ENCODE measurements at regions not wholly inside any gene's neighbourhood (a gene's known extent, or its start where the extent isn't known, plus 50 kb on each side); places are given as distances from the start of the nearest gene placed in this dataset.
A peak's percentile ranks its signal among the peaks of the same experiment; 100 is the strongest.

GRCh38 chr9:134539586-134540194 is 101.9 kb upstream of the COL5A1 start:
- 79 to 85% (median 82%) methylated on average over 11 of the region's 11 CpGs for WGBS, 4 donors
- no peak overlapping the region for H3K27ac ChIP-seq
- H3K27me3 ChIP-seq, result peaks cover 4% of the 10 kb centered on the region
- no peak overlapping the region for H3K4me3 ChIP-seq
- no peaks in the 10 kb centered on the region for H3K4me1 ChIP-seq (replicated peaks in 1 of 2)
- no peaks in the 10 kb centered on the region for H3K36me3 ChIP-seq (replicated peaks in 1 of 2)
- TF ChIP-seq CTCF (IDR thresholded peaks at IDR 0.05) (no peak), POLR2A (IDR thresholded peaks at IDR 0.05) (no peak)
- intact Hi-C loops (cut with DNase I), result no loop called here
- H3K9me3 ChIP-seq (replicated peaks in 1 of 3), result no peaks in the 10 kb centered on the region
- DNase-seq, result no peak

- WGBS, 4 donors, result 84 to 90% (median 86%) methylated on average over 14 to 19 of the region's 19 CpGs
- no peaks in the 10 kb centered on the region for H3K9me3 ChIP-seq (replicated peaks in 1 of 3)
- no peaks in the 10 kb centered on the region for H3K36me3 ChIP-seq (replicated peaks in 1 of 2)
- no peak for DNase-seq
- no peaks in the 10 kb centered on the region for H3K4me1 ChIP-seq (replicated peaks in 1 of 2)
- H3K27ac ChIP-seq, result no peak overlapping the region
- H3K27me3 ChIP-seq, result no peaks in the 10 kb centered on the region
- no peak overlapping the region for H3K4me3 ChIP-seq
- intact Hi-C loops (cut with DNase I), result no loop called here
- TF ChIP-seq POLR2A (IDR thresholded peaks at IDR 0.05) (no peak), CTCF (IDR thresholded peaks at IDR 0.05) (no peak)
Observed at GRCh38 chr9:134540276-134541096, 101.1 kb upstream of the COL5A1 start.

GRCh38 chr9:134541097-134541747 is 100.4 kb upstream of the COL5A1 start:
- intact Hi-C loops (cut with DNase I), result no loop called here
- TF ChIP-seq POLR2A (IDR thresholded peaks at IDR 0.05), result no peak
- no peak for TF ChIP-seq CTCF (IDR thresholded peaks at IDR 0.05)
- no peaks in the 10 kb centered on the region for H3K4me1 ChIP-seq (replicated peaks in 1 of 2)
- H3K27me3 ChIP-seq, result no peaks in the 10 kb centered on the region
- DNase-seq, result no peak
- 88 to 93% (median 93%) methylated on average over 13 to 24 of the region's 24 CpGs for WGBS, 4 donors
- H3K36me3 ChIP-seq (replicated peaks in 1 of 2), result no peaks in the 10 kb centered on the region
- H3K27ac ChIP-seq, result no peak overlapping the region
- no peaks in the 10 kb centered on the region for H3K9me3 ChIP-seq (replicated peaks in 1 of 3)
- no peak overlapping the region for H3K4me3 ChIP-seq

GRCh38 chr9:134544388-134545214 is 97.0 kb upstream of the COL5A1 start:
- WGBS, 4 donors, result 77 to 88% (median 80%) methylated on average over 19 to 26 of the region's 26 CpGs
- intact Hi-C loops (cut with DNase I), result no loop called here
- Histone ChIP-seq H3K36me3 (replicated peaks in 1 of 2) (no peaks in the 10 kb centered on the region), H3K27me3 (no peaks in the 10 kb centered on the region), H3K9me3 (replicated peaks in 1 of 3) (no peaks in the 10 kb centered on the region), H3K4me1 (replicated peaks in 1 of 2) (no peaks in the 10 kb centered on the region), H3K27ac (peak overlapping the region in 1 of 5 donors; percentile 13), H3K4me3 (no peak overlapping the region)
- no peak for TF ChIP-seq POLR2A (IDR thresholded peaks at IDR 0.05)
- TF ChIP-seq CTCF (IDR thresholded peaks at IDR 0.05), result no peak
- DNase-seq, result peak in 3 of 7 donors; percentile 8 to 59 (median 21)
